H1 (cell line): ENCODE measurements at regions not wholly inside any gene's neighbourhood (a gene's known extent, or its start where the extent isn't known, plus 50 kb on each side); places are given as distances from the start of the nearest gene placed in this dataset.

Experiments
- CTCF ChIA-PET: fragments of 300-600 bp; sonication (Branson Sonifier 250); formaldehyde crosslinking; loops from one replicate; lab custom pipeline; 2021; ENCODE audit not compliant: partially characterized antibody; lab: Charles Lee
- POLR2A ChIA-PET: fragments of 300-600 bp; sonication (Branson Sonifier 250); formaldehyde crosslinking; loops from one replicate; lab custom pipeline; 2021; ENCODE audit warnings: inconsistent platforms; ENCODE audit not compliant: partially characterized antibody; lab: Charles Lee
- DNase-seq, 2 experiments: peaks; one replicate each; pipeline versions ENCODE4 v3.0.0 to v3.0.0-alpha.2; 2010 to 2022; ENCODE audit warnings: low spot score in 2 of 2, low read depth in 1 of 2, mixed read lengths in 1 of 2
- FAIRE-seq: peaks from 2 replicates; lab custom pipeline; 2011; peaks lifted over from hg19 to GRCh38; lab: Jason Lieb, UNC
- H2AFZ ChIP-seq: 2 replicates; pipeline ENCODE4 v1.8.1; 2012; ENCODE audit warnings: low read length, inconsistent platforms
- H2AK5ac ChIP-seq: 2 replicates; pipeline ENCODE4 v1.6.1; 2013; ENCODE audit warnings: low read depth, low read length
- H2BK120ac ChIP-seq: replicated peaks from 2 replicates; pipeline ENCODE3; 2013; ENCODE audit warnings: low read depth, low read length, inconsistent platforms
- H2BK12ac ChIP-seq: 2 replicates; pipeline ENCODE4 v1.6.1; 2013; ENCODE audit warnings: low read depth, low read length
- H2BK15ac ChIP-seq: 2 replicates; pipeline ENCODE4 v1.6.1; 2013; ENCODE audit warnings: low read length
- H2BK20ac ChIP-seq: 2 replicates; pipeline ENCODE4 v1.6.1; 2013; ENCODE audit warnings: low read length
- H2BK5ac ChIP-seq: 2 replicates; pipeline ENCODE4 v1.6.1; 2013; ENCODE audit warnings: low read depth, low read length
- H3K14ac ChIP-seq: 2 replicates; pipeline ENCODE4 v1.6.1; 2013; ENCODE audit warnings: inconsistent platforms; ENCODE audit not compliant: insufficient read length
- H3K18ac ChIP-seq: 2 replicates; pipeline ENCODE4 v1.6.1; 2013; ENCODE audit warnings: low read length; ENCODE audit errors: extremely low read depth
- H3K23ac ChIP-seq: 2 replicates; pipeline ENCODE4 v1.6.1; 2013; ENCODE audit warnings: inconsistent platforms; ENCODE audit not compliant: insufficient read length
- H3K23me2 ChIP-seq: 2 replicates; pipeline ENCODE4 v1.6.1; 2013; ENCODE audit warnings: low read depth, low read length
- H3K27ac ChIP-seq: 2 replicates; pipeline ENCODE4 v1.6.1; 2011; ENCODE audit warnings: low read depth, low read length, inconsistent platforms
- H3K27me3 ChIP-seq, 4 experiments: replicated peaks in 1 of 4; 1 replicate in 1 of 4; 2 replicates in 3 of 4; pipeline versions ENCODE4 v1.6.1 to v1.8.1; 2011 to 2013; ENCODE audit warnings: low read length in 3 of 4, mild to moderate bottlenecking in 3 of 4, inconsistent platforms in 2 of 4, mixed read lengths in 2 of 4, moderate library complexity in 1 of 4; ENCODE audit not compliant: control insufficient read depth in 3 of 4, insufficient read depth in 3 of 4; ENCODE audit errors: extremely low read depth in 1 of 4
- H3K36me3 ChIP-seq, 4 experiments: 2 replicates each; pipeline versions ENCODE4 v1.6.1 to v1.8.1; 2011 to 2013; ENCODE audit warnings: mild to moderate bottlenecking in 4 of 4, low read length in 3 of 4, moderate library complexity in 2 of 4, control low read depth in 1 of 4, inconsistent platforms in 1 of 4; ENCODE audit not compliant: insufficient read depth in 4 of 4, control insufficient read depth in 2 of 4
- H3K4ac ChIP-seq: replicated peaks from 2 replicates; pipeline ENCODE3; 2013; ENCODE audit warnings: low read length, low read depth, mixed read lengths, inconsistent platforms; ENCODE audit not compliant: insufficient read length
- H3K4me1 ChIP-seq, 4 experiments: replicated peaks in 1 of 4; 1 replicate in 1 of 4; 2 replicates in 3 of 4; pipeline versions ENCODE4 v1.6.1 to v1.8.1; 2011 to 2013; ENCODE audit warnings: low read length in 3 of 4, inconsistent platforms in 2 of 4, mixed read lengths in 1 of 4; ENCODE audit not compliant: insufficient read depth in 4 of 4, control insufficient read depth in 3 of 4
- H3K4me2 ChIP-seq, 2 experiments: 2 replicates each; pipeline versions ENCODE4 v1.6.1 to v1.8.1; 2011 to 2013; ENCODE audit warnings: low read depth in 2 of 2, low read length in 2 of 2, control low read depth in 1 of 2, inconsistent platforms in 1 of 2, mild to moderate bottlenecking in 1 of 2; ENCODE audit not compliant: insufficient read depth in 1 of 2
- H3K4me3 ChIP-seq, 4 experiments: fragments of 200-600, 300-600 bp in 1 of 4; sonication (generic), shearing (Covaris generic), sonication (Bioruptor Twin) in 1 of 4; 2 replicates each; pipeline versions ENCODE4 v1.5.1 to v1.8.1; 2011 to 2016; ENCODE audit warnings: low read length in 4 of 4, low read depth in 3 of 4, control low read depth in 2 of 4, inconsistent platforms in 2 of 4, mild to moderate bottlenecking in 2 of 4, mixed read lengths in 1 of 4, moderate library complexity in 1 of 4; ENCODE audit not compliant: insufficient read depth in 2 of 4; ENCODE audit errors: extremely low read depth in 1 of 4
- H3K56ac ChIP-seq: replicated peaks from 2 replicates; pipeline ENCODE3; 2013; ENCODE audit warnings: low read depth, mild to moderate bottlenecking, mixed read lengths, low read length, inconsistent platforms; ENCODE audit not compliant: insufficient read length
- H3K79me1 ChIP-seq: 2 replicates; pipeline ENCODE4 v1.6.1; 2013; ENCODE audit warnings: low read depth, low read length, control low read depth
- H3K79me2 ChIP-seq, 2 experiments: 2 replicates each; pipeline versions ENCODE4 v1.6.1 to v1.8.1; 2012 to 2013; ENCODE audit warnings: low read length in 2 of 2, mild to moderate bottlenecking in 2 of 2, inconsistent platforms in 1 of 2; ENCODE audit not compliant: insufficient read depth in 2 of 2, control insufficient read depth in 1 of 2
- H3K9ac ChIP-seq, 4 experiments: replicated peaks in 1 of 4; 1 replicate in 1 of 4; 2 replicates in 3 of 4; pipeline versions ENCODE4 v1.6.1 to v1.8.1; 2011 to 2013; ENCODE audit warnings: low read depth in 3 of 4, low read length in 3 of 4, control low read depth in 2 of 4, mild to moderate bottlenecking in 2 of 4, moderate library complexity in 2 of 4, inconsistent platforms in 1 of 4; ENCODE audit errors: extremely low read depth in 1 of 4
- H3K9me3 ChIP-seq, 2 experiments: 2 replicates each; pipeline versions ENCODE4 v1.6.1 to v1.8.1; 2012 to 2013; ENCODE audit warnings: mild to moderate bottlenecking in 2 of 2, moderate library complexity in 2 of 2, control low read depth in 1 of 2, inconsistent platforms in 1 of 2, low read depth in 1 of 2, low read length in 1 of 2, mixed read lengths in 1 of 2; ENCODE audit not compliant: insufficient read depth in 2 of 2
- H4K20me1 ChIP-seq, 2 experiments: replicated peaks in 1 of 2; 2 replicates each; pipeline versions ENCODE3 to v1.8.1; 2011 to 2013; ENCODE audit warnings: inconsistent platforms in 2 of 2, low read length in 2 of 2, mild to moderate bottlenecking in 1 of 2; ENCODE audit not compliant: insufficient read depth in 2 of 2, control insufficient read depth in 1 of 2
- H4K5ac ChIP-seq: 2 replicates; pipeline ENCODE4 v1.6.1; 2013; ENCODE audit warnings: low read length, low read depth, mixed read lengths, inconsistent platforms; ENCODE audit not compliant: insufficient read length
- H4K8ac ChIP-seq: 2 replicates; pipeline ENCODE4 v1.8.0; 2013; ENCODE audit warnings: mild to moderate bottlenecking, moderate library complexity, low read length, inconsistent platforms; ENCODE audit not compliant: insufficient read depth; ENCODE audit errors: extremely low read depth
- H4K91ac ChIP-seq: replicated peaks from 2 replicates; pipeline ENCODE3; 2013; ENCODE audit warnings: low read length, mixed read lengths, inconsistent platforms; ENCODE audit not compliant: insufficient read length
- EP300 ChIP-seq, 2 experiments: IDR thresholded peaks; 1 replicate in 1 of 2; 2 replicates in 1 of 2; pipeline ENCODE4 v1.6.1; 2011 to 2012; ENCODE audit warnings: low read depth in 2 of 2, low read length in 2 of 2, mild to moderate bottlenecking in 2 of 2, borderline replicate concordance in 1 of 2, inconsistent platforms in 1 of 2, moderate library complexity in 1 of 2
- EZH2 ChIP-seq: fragments of 200-600 bp; sonication (generic); IDR thresholded peaks from 2 replicates; pipeline ENCODE4 v1.7.1; 2012; ENCODE audit warnings: low read depth, mild to moderate bottlenecking, moderate library complexity, low read length, inconsistent platforms; ENCODE audit not compliant: severe bottlenecking
- GABPA ChIP-seq: IDR thresholded peaks from 2 replicates; pipeline ENCODE4 v1.6.1; 2011; ENCODE audit warnings: mild to moderate bottlenecking, low read length, moderate library complexity, borderline replicate concordance; ENCODE audit not compliant: insufficient read depth
- KDM5A ChIP-seq: fragments of 200-600 bp; IDR thresholded peaks from 2 replicates; pipeline ENCODE4 v1.7.1; 2012; ENCODE audit warnings: mild to moderate bottlenecking, low read length, inconsistent platforms, mixed read lengths
- NANOG ChIP-seq: IDR thresholded peaks from 2 replicates; pipeline ENCODE4 v1.6.1; 2011; ENCODE audit warnings: low read length, low read depth, mild to moderate bottlenecking, inconsistent platforms; ENCODE audit not compliant: insufficient read depth, poor library complexity, severe bottlenecking
- RFX5 ChIP-seq: IDR thresholded peaks from 2 replicates; pipeline ENCODE4 v1.6.1; 2011; ENCODE audit warnings: low read depth, low read length, improper control_type of control experiment, borderline replicate concordance
- RNF2 ChIP-seq: fragments of 200-900, 300-1000 bp; sonication (generic); IDR thresholded peaks from 2 replicates; pipeline ENCODE4 v1.7.1; 2016; ENCODE audit warnings: borderline replicate concordance, low read depth, mild to moderate bottlenecking, antibody characterized with exemption, low read length; ENCODE audit not compliant: poor library complexity, severe bottlenecking; ENCODE audit errors: missing control alignments
- SIX5 ChIP-seq: IDR thresholded peaks from 2 replicates; pipeline ENCODE4 v1.6.1; 2011; ENCODE audit warnings: mild to moderate bottlenecking, low read depth, low read length
- SP4 ChIP-seq: IDR thresholded peaks from 2 replicates; pipeline ENCODE4 v1.6.1; 2012; ENCODE audit warnings: low read length, inconsistent platforms
- SUZ12 ChIP-seq: fragments of 200-600 bp; sonication (generic); IDR thresholded peaks from 2 replicates; pipeline ENCODE4 v1.6.1; 2012; ENCODE audit warnings: mild to moderate bottlenecking, inconsistent platforms, low read length, moderate library complexity, mixed read lengths
- TAF7 ChIP-seq: optimal IDR thresholded peaks from 2 replicates; pipeline ENCODE3; 2011; ENCODE audit warnings: low read depth, mild to moderate bottlenecking, inconsistent platforms, low read length, moderate library complexity, borderline replicate concordance
- WGBS, 2 experiments: shearing (Covaris generic) in 1 of 2; methylation state at CpG; one replicate each; pipeline versions ENCODE4 v1.1.6 to v1.1.7; 2013 to 2015; ENCODE audit warnings: low lambda C conversion rate in 2 of 2, mixed read lengths in 2 of 2, inconsistent platforms in 1 of 2, low coverage in 1 of 2, missing lambda C conversion rate in 1 of 2; ENCODE audit not compliant: insufficient replicate concordance in 2 of 2, insufficient coverage in 1 of 2, insufficient read length in 1 of 2; ENCODE audit errors: extremely low coverage in 1 of 2, missing lambda C conversion rate in 1 of 2; 5-methylcytosine and 5-hydroxymethylcytosine counted together

- FAIRE-seq = no peak
- no peak overlapping the region for H3K9ac ChIP-seq
- no peak overlapping the region for H2AFZ ChIP-seq
- no peak for TF ChIP-seq SP4
- no peak for TF ChIP-seq NANOG
- TF ChIP-seq GABPA = no peak
- TF ChIP-seq EZH2 = no peak
- TF ChIP-seq RNF2 = no peak
- no peak for TF ChIP-seq TAF7
- TF ChIP-seq SUZ12 = no peak
- no peak for TF ChIP-seq EP300 (IDR thresholded peaks at IDR 0.05; ENCODE audit: borderline replicate concordance in 1 of 2, low read depth in 2 of 2, low read length in 2 of 2)
- TF ChIP-seq RFX5 = no peak
- no peak for TF ChIP-seq KDM5A
- no peak for TF ChIP-seq SIX5
Observed at GRCh38 chr3:120506076-120506827, 55.5 kb upstream of the FSTL1 start.

More at GRCh38 chr3:120506076-120506827, 55.5 kb upstream of the FSTL1 start:
- no peaks in the 10 kb centered on the region for H3K79me2 ChIP-seq
- 0 out of 2 replicates have a peak overlapping the region, but pooled peaks have one; percentile 75 for H2BK20ac ChIP-seq
- no peak overlapping the region for H3K23ac ChIP-seq
- H2BK5ac ChIP-seq = no peak overlapping the region
- H4K8ac ChIP-seq = no peak overlapping the region
- no peaks in the 10 kb centered on the region for H3K23me2 ChIP-seq
- no peak overlapping the region for H2BK120ac ChIP-seq
- H3K9me3 ChIP-seq = peaks cover 11 to 30% of the 10 kb centered on the region in 2 experiments
- H2AK5ac ChIP-seq = 0 out of 2 replicates have a peak overlapping the region, but pooled peaks have one; percentile 48
- no peak overlapping the region for H4K5ac ChIP-seq
- no peak overlapping the region for H3K4me3 ChIP-seq
- no peak overlapping the region for H4K91ac ChIP-seq
- H4K20me1 ChIP-seq = no peaks in the 10 kb centered on the region
- no peaks in the 10 kb centered on the region for H3K79me1 ChIP-seq
- H3K14ac ChIP-seq = no peak overlapping the region
- H3K4ac ChIP-seq = no peak overlapping the region
- 86% methylated on average over 5 of the region's 5 CpGs; no CpG with 5 or more reads in 1 of the 2 experiments for WGBS, 2 experiments
- H3K36me3 ChIP-seq = no peaks in the 10 kb centered on the region; a peak in 2 of 8 replicates
- ChIA-PET POLR2A (interaction anchor here (0.6 to 1.5 kb wide), 4 partner anchors 11 to 87 kb away, joined by 3 to 4 read pairs (median 3); no protein-coding TSS in a partner anchor), CTCF (interaction anchor here (0.8 to 2.9 kb wide), 21 partner anchors 9 to 138 kb away, joined by 3 to 35 read pairs (median 4); no protein-coding TSS in a partner anchor)
- DNase-seq = no peak
- H3K27ac ChIP-seq = no peak overlapping the region
- no peak overlapping the region for H3K18ac ChIP-seq
- 0 out of 2 replicates have a peak overlapping the region, but pooled peaks have one; percentile 76 for H2BK15ac ChIP-seq
- no peak overlapping the region for H3K4me2 ChIP-seq
- peaks cover 4 to 17% (median 9%) of the 10 kb centered on the region in 4 experiments for H3K4me1 ChIP-seq
- no peak overlapping the region for H3K56ac ChIP-seq
- 0 out of 2 replicates have a peak overlapping the region, but pooled peaks have one; percentile 1 for H2BK12ac ChIP-seq
- no peaks in the 10 kb centered on the region for H3K27me3 ChIP-seq
